Keratinocyte (primary cell): ENCODE measurements at regions not wholly inside any gene's neighbourhood (a gene's known extent, or its start where the extent isn't known, plus 50 kb on each side); places are given as distances from the start of the nearest gene placed in this dataset.

Experiments used
- DNase-seq: peaks from one replicate; pipeline ENCODE4 v3.0.0-alpha.2; 2011; ENCODE audit warnings: low read depth, missing footprints, low spot score
- FAIRE-seq: peaks from 2 replicates; lab custom pipeline; 2011; peaks lifted over from hg19 to GRCh38; lab: Jason Lieb, UNC
- H2AFZ ChIP-seq: 2 replicates; pipeline ENCODE4 v1.6.0; 2012; ENCODE audit warnings: low read length, control low read depth, inconsistent platforms; ENCODE audit not compliant: control insufficient read depth
- H3K27ac ChIP-seq: 2 replicates; pipeline ENCODE4 v1.5.1; 2011; ENCODE audit warnings: low read length; ENCODE audit not compliant: control insufficient read depth, insufficient read depth
- H3K27me3 ChIP-seq: 3 replicates; pipeline ENCODE4 v1.6.0; 2011; ENCODE audit warnings: low read length; ENCODE audit not compliant: control insufficient read depth, insufficient read depth; ENCODE audit errors: extremely low read depth
- H3K36me3 ChIP-seq, 2 experiments: 2 replicates in 1 of 2; 3 replicates in 1 of 2; pipeline ENCODE4 v1.5.1; 2011; ENCODE audit warnings: low read length in 2 of 2, mild to moderate bottlenecking in 1 of 2; ENCODE audit not compliant: control insufficient read depth in 2 of 2, insufficient read depth in 2 of 2; ENCODE audit errors: extremely low read depth in 1 of 2
- H3K4me1 ChIP-seq: 3 replicates; pipeline ENCODE4 v1.5.1; 2011; ENCODE audit warnings: low read length; ENCODE audit not compliant: control insufficient read depth, insufficient read depth; ENCODE audit errors: extremely low read depth
- H3K4me2 ChIP-seq: 3 replicates; pipeline ENCODE4 v1.6.0; 2011; ENCODE audit warnings: low read depth, low read length; ENCODE audit not compliant: control insufficient read depth, insufficient read depth; ENCODE audit errors: extremely low read depth
- H3K4me3 ChIP-seq, 3 experiments: fragments of 200-600 bp in 1 of 3; sonication (generic) in 1 of 3; 2 replicates in 2 of 3; 3 replicates in 1 of 3; pipeline ENCODE4 v1.5.1; 2011 to 2016; ENCODE audit warnings: low read length in 3 of 3, mild to moderate bottlenecking in 3 of 3, control low read depth in 2 of 3, inconsistent platforms in 1 of 3, low read depth in 1 of 3, mixed read lengths in 1 of 3, mixed run types in 1 of 3, moderate library complexity in 1 of 3; ENCODE audit not compliant: control insufficient read depth in 2 of 3, insufficient read depth in 2 of 3; ENCODE audit errors: extremely low read depth in 1 of 3
- H3K79me2 ChIP-seq: 2 replicates; pipeline ENCODE4 v1.6.0; 2012; ENCODE audit warnings: low read length; ENCODE audit not compliant: control insufficient read depth, insufficient read depth
- H3K9ac ChIP-seq: 3 replicates; pipeline ENCODE4 v1.6.0; 2011; ENCODE audit warnings: low read length; ENCODE audit not compliant: control insufficient read depth, insufficient read depth; ENCODE audit errors: extremely low read depth
- H3K9me1 ChIP-seq: 3 replicates; pipeline ENCODE4 v1.6.0; 2011; ENCODE audit warnings: low read length; ENCODE audit not compliant: control insufficient read depth, insufficient read depth; ENCODE audit errors: extremely low read depth
- H3K9me3 ChIP-seq: 2 replicates; pipeline ENCODE4 v1.5.1; 2012; ENCODE audit warnings: low read depth, low read length; ENCODE audit not compliant: control insufficient read depth
- H4K20me1 ChIP-seq: 3 replicates; pipeline ENCODE4 v1.6.0; 2011; ENCODE audit warnings: low read length; ENCODE audit not compliant: control insufficient read depth, insufficient read depth; ENCODE audit errors: extremely low read depth
- CTCF ChIP-seq, 3 experiments: IDR thresholded peaks in 1 of 3; conservative IDR thresholded peaks in 1 of 3; optimal IDR thresholded peaks in 1 of 3; 2 replicates in 2 of 3; 3 replicates in 1 of 3; pipeline versions ENCODE3 to v1.5.1; 2011; ENCODE audit warnings: low read length in 3 of 3, mild to moderate bottlenecking in 3 of 3, moderate library complexity in 2 of 3, control low read depth in 1 of 3, inconsistent platforms in 1 of 3; ENCODE audit not compliant: insufficient read depth in 2 of 3; ENCODE audit errors: extremely low read depth in 1 of 3
- EZH2 ChIP-seq: IDR thresholded peaks from one replicate; pipeline ENCODE4 v1.6.1; 2012; ENCODE audit warnings: inconsistent platforms, mild to moderate bottlenecking, low read length, moderate library complexity
- dilution Hi-C: fragments of 300-500 bp; cut with MboI; formaldehyde crosslinking; loops from one replicate; pipeline ENCODE4 v1.7.0; 2020; ENCODE audit warnings: low sequenced_read_pairs; ENCODE audit not compliant: extremely low pct_ligation_motif_present

DNA sequence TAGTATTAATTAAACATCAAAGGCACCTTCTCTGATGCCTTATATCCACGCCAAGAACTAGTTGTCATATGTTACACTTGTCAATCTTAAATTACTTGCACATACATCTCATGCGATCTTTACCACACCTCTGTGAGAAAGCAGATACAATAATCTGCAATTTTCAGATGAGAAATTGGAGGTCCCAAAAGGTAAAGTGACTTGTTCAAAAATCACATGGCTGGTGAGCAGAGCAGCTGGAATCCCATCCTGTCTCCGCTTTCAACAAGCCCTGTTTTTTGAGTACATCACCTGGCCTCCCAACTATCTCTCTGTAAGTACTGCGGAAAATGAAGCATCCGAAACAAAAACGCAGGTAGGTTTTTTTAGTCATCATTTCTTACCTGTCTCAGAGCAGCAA lies 203.4 kb upstream of the FOXN3 start:
- no peak for FAIRE-seq
- dilution Hi-C loops = no loop called here
- H3K27ac ChIP-seq = no peak overlapping the region

DNA sequence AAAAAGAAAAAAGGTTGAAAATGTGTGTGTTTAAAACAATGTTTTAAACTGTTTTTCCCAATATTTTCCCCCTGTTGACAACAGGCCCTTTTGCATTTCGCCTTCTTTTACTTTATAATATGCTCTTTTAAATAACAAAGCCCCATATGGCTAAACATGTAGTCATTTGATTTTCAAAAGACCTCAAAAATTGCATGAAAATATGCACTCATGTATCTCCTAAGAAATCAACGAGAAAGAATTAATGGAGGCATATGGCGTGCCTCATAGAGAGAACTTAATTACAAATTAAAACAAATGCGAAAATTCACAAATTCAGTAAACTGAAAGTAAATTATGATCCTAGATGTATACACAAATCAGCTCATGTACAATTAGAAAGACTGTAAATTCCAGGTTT lies 202.6 kb upstream of the FOXN3 start:
- H2AFZ ChIP-seq = peak overlapping the region; percentile 90
- H4K20me1 ChIP-seq = no peaks in the 10 kb centered on the region
- peak overlapping the region; percentile 61 to 77 (median 63) for H3K4me3 ChIP-seq
- peak overlapping the region; percentile 99 for H3K4me2 ChIP-seq
- dilution Hi-C loops = no loop called here
- no peak for DNase-seq
- peak overlapping the region; percentile 82 for H3K9ac ChIP-seq
- H3K4me1 ChIP-seq = peaks cover 14% of the 10 kb centered on the region
- H3K27ac ChIP-seq = peak overlapping the region; percentile 29
- no peaks in the 10 kb centered on the region for H3K79me2 ChIP-seq
- no peaks in the 10 kb centered on the region for H3K9me3 ChIP-seq
- FAIRE-seq = no peak
- TF ChIP-seq EZH2 (no peak), CTCF (optimal IDR thresholded peaks at IDR 0.05 in 1 of 3, IDR thresholded peaks at IDR 0.05 in 1 of 3, conservative IDR thresholded peaks at IDR 0.05 in 1 of 3; ENCODE audit: extremely low read depth in 1 of 3, insufficient read depth in 2 of 3, low read length in 3 of 3) (no peak)
- H3K36me3 ChIP-seq = no peaks in the 10 kb centered on the region
- H3K9me1 ChIP-seq = no peaks in the 10 kb centered on the region
- H3K27me3 ChIP-seq = no peaks in the 10 kb centered on the region

More for the DNA sequence above, 203.4 kb upstream of the FOXN3 start:
- no peaks in the 10 kb centered on the region for H3K27me3 ChIP-seq
- no peak overlapping the region for H3K4me2 ChIP-seq
- no peaks in the 10 kb centered on the region for H3K36me3 ChIP-seq
- H3K9ac ChIP-seq = no peak overlapping the region
- no peaks in the 10 kb centered on the region for H3K79me2 ChIP-seq
- no peak overlapping the region for H3K4me3 ChIP-seq
- no peak for TF ChIP-seq CTCF (optimal IDR thresholded peaks at IDR 0.05 in 1 of 3, IDR thresholded peaks at IDR 0.05 in 1 of 3, conservative IDR thresholded peaks at IDR 0.05 in 1 of 3; ENCODE audit: extremely low read depth in 1 of 3, insufficient read depth in 2 of 3, low read length in 3 of 3)
- no peak for TF ChIP-seq EZH2
- H3K9me1 ChIP-seq = no peaks in the 10 kb centered on the region
- H2AFZ ChIP-seq = no peak overlapping the region
- H3K4me1 ChIP-seq = peaks cover 14% of the 10 kb centered on the region
- H3K9me3 ChIP-seq = no peaks in the 10 kb centered on the region
- DNase-seq = no peak
- H4K20me1 ChIP-seq = no peaks in the 10 kb centered on the region
